ENCODE measurements at regions not wholly inside any gene's neighbourhood (a gene's known extent, or its start where the extent isn't known, plus 50 kb on each side); places are given as distances from the start of the nearest gene placed in this dataset.
"Not testable (repeated sequence)": the region's sequence is repeated elsewhere in the genome, so short reads cannot be mapped to it uniquely, and the experiment has no call there.

- intact Hi-C loops (cut with DNase I; ENCODE audit: low total_unique reads) (no loop called here), in situ Hi-C loops (cut with MboI; ENCODE audit: low sequenced_read_pairs in 4 of 4) (no loop called here)
- Histone ChIP-seq H3K4me3 (no peak overlapping the region), H3K36me3 (no peaks in the 10 kb centered on the region), H3K9me3 (no peaks in the 10 kb centered on the region), H3K4me1 (no peaks in the 10 kb centered on the region), H3K27ac (no peak overlapping the region), H3K27me3 (no peaks in the 10 kb centered on the region)
- no peak for DNase-seq
- TF ChIP-seq CTCF (IDR thresholded peaks at IDR 0.05 in 4 of 5, conservative IDR thresholded peaks at IDR 0.05 in 1 of 5) (no peak), POLR2A (IDR thresholded peaks at IDR 0.05) (no peak)
- ATAC-seq, result no peak
Measured at GRCh38 chr1:106366627-106367319, 689.7 kb upstream of the PRMT6 start.

- in situ Hi-C loops (cut with MboI; ENCODE audit: low sequenced_read_pairs in 4 of 4), result no loop called here
Measured at GRCh38 chr1:106378261-106378660, 678.2 kb upstream of the PRMT6 start.

GRCh38 chr1:106380772-106381171 lies 675.7 kb upstream of the PRMT6 start:
- TF ChIP-seq POLR2A (IDR thresholded peaks at IDR 0.05) (no peak), CTCF (IDR thresholded peaks at IDR 0.05 in 4 of 5, conservative IDR thresholded peaks at IDR 0.05 in 1 of 5) (no peak)
- no peak for ATAC-seq

More at GRCh38 chr1:106378261-106378660, 678.2 kb upstream of the PRMT6 start:
- DNase-seq, result no peak
- H3K4me3 ChIP-seq, result no peak overlapping the region
- no peak for ATAC-seq
- intact Hi-C loops (cut with DNase I; ENCODE audit: low total_unique reads), result no loop called here
- H3K4me1 ChIP-seq, result no peaks in the 10 kb centered on the region
- no peaks in the 10 kb centered on the region for H3K9me3 ChIP-seq
- H3K27ac ChIP-seq, result no peak overlapping the region
- no peaks in the 10 kb centered on the region for H3K36me3 ChIP-seq
- TF ChIP-seq CTCF (IDR thresholded peaks at IDR 0.05 in 4 of 5, conservative IDR thresholded peaks at IDR 0.05 in 1 of 5) (no peak), POLR2A (IDR thresholded peaks at IDR 0.05) (no peak)
- H3K27me3 ChIP-seq, result no peaks in the 10 kb centered on the region

GRCh38 chr1:106389160-106389559 lies 667.3 kb upstream of the PRMT6 start:
- H3K9me3 ChIP-seq; H3K27me3 ChIP-seq; intact Hi-C loops (cut with DNase I; ENCODE audit: low total_unique reads); H3K36me3 ChIP-seq; ATAC-seq; H3K4me1 ChIP-seq; DNase-seq; in situ Hi-C loops (cut with MboI; ENCODE audit: low sequenced_read_pairs in 4 of 4); H3K4me3 ChIP-seq; H3K27ac ChIP-seq: not testable (repeated sequence)

More at GRCh38 chr1:106380772-106381171, 675.7 kb upstream of the PRMT6 start:
- H3K9me3 ChIP-seq, result no peaks in the 10 kb centered on the region
- no peak overlapping the region for H3K27ac ChIP-seq
- no peaks in the 10 kb centered on the region for H3K36me3 ChIP-seq
- no peaks in the 10 kb centered on the region for H3K27me3 ChIP-seq
- no peak for DNase-seq
- intact Hi-C loops (cut with DNase I; ENCODE audit: low total_unique reads) (no loop called here), in situ Hi-C loops (cut with MboI; ENCODE audit: low sequenced_read_pairs in 4 of 4) (no loop called here)
- no peak overlapping the region for H3K4me3 ChIP-seq
- H3K4me1 ChIP-seq, result no peaks in the 10 kb centered on the region

GRCh38 chr1:106393046-106393445 lies 663.4 kb upstream of the PRMT6 start:
- no peak overlapping the region for H3K27ac ChIP-seq
- H3K9me3 ChIP-seq, result no peaks in the 10 kb centered on the region
- no peaks in the 10 kb centered on the region for H3K36me3 ChIP-seq
- no peak overlapping the region for H3K4me3 ChIP-seq
- no peak for ATAC-seq
- H3K27me3 ChIP-seq, result no peaks in the 10 kb centered on the region
- no peak for DNase-seq
- in situ Hi-C loops (cut with MboI; ENCODE audit: low sequenced_read_pairs in 4 of 4), result no loop called here
- intact Hi-C loops (cut with DNase I; ENCODE audit: low total_unique reads), result no loop called here
- H3K4me1 ChIP-seq, result no peaks in the 10 kb centered on the region
- no peak for TF ChIP-seq CTCF (IDR thresholded peaks at IDR 0.05 in 4 of 5, conservative IDR thresholded peaks at IDR 0.05 in 1 of 5)
